PC-9 (cell line): ENCODE measurements at regions not wholly inside any gene's neighbourhood (a gene's known extent, or its start where the extent isn't known, plus 50 kb on each side); places are given as distances from the start of the nearest gene placed in this dataset.

Experiments
- BruUV-seq: library from RNA; stranded (reverse); fragments of 400-500 nt; replicated peaks from 2 replicates; lab custom pipeline; 2021; lab: Mats Ljungman, UMichigan
- CTCF ChIA-PET: fragments of 300-600 bp; sonication (Branson Sonifier 250); formaldehyde crosslinking; loops from one replicate; lab custom pipeline; 2022; ENCODE audit warnings: antibody characterized with exemption; lab: Charles Lee
- POLR2A ChIA-PET: fragments of 300-600 bp; sonication (Branson Sonifier 250); formaldehyde crosslinking; loops from one replicate; lab custom pipeline; 2022; ENCODE audit warnings: antibody characterized with exemption; ENCODE audit not compliant: unreplicated experiment; lab: Charles Lee
- DNase-seq, 2 experiments: peaks; one replicate each; pipeline versions ENCODE4 v3.0.0 to v3.0.0-alpha.2; 2015 to 2022; ENCODE audit warnings: mixed read lengths in 1 of 2
- H2AFZ ChIP-seq: fragments of 200-600 bp; sonication (generic); 2 replicates; pipeline ENCODE4 v1.8.1; 2017; ENCODE audit warnings: antibody characterized with exemption
- H3F3A ChIP-seq: fragments of 200-600 bp; sonication (generic); 2 replicates; pipeline ENCODE4 v1.8.1; 2017; ENCODE audit warnings: antibody characterized with exemption, mild to moderate bottlenecking, low read depth; ENCODE audit not compliant: insufficient read depth
- H3K27ac ChIP-seq: fragments of 200-600 bp; sonication (generic); 2 replicates; pipeline ENCODE4 v1.6.1; 2016; ENCODE audit warnings: mixed run types
- H3K27me3 ChIP-seq: fragments of 200-600 bp; sonication (generic); 2 replicates; pipeline ENCODE4 v1.6.1; 2016; ENCODE audit warnings: low read depth, mixed run types; ENCODE audit not compliant: insufficient read depth
- H3K36me3 ChIP-seq: fragments of 200-600 bp; sonication (generic); 2 replicates; pipeline ENCODE4 v1.6.1; 2016; ENCODE audit warnings: low read depth, mixed run types
- H3K4me1 ChIP-seq: fragments of 200-600 bp; sonication (generic); replicated peaks from 2 replicates; pipeline ENCODE4 v1.6.1; 2016; ENCODE audit warnings: mixed run types; ENCODE audit not compliant: insufficient read depth
- H3K4me2 ChIP-seq: fragments of 200-600 bp; sonication (generic); 2 replicates; pipeline ENCODE4 v1.6.1; 2017; ENCODE audit warnings: mixed run types
- H3K4me3 ChIP-seq: fragments of 200-600 bp; sonication (generic); 2 replicates; pipeline ENCODE4 v1.6.1; 2016; ENCODE audit warnings: mixed run types
- H3K79me2 ChIP-seq: fragments of 200-600 bp; sonication (generic); 2 replicates; pipeline ENCODE4 v1.6.1; 2017; ENCODE audit warnings: low read depth, mixed run types
- H3K9me2 ChIP-seq: fragments of 200-600 bp; sonication (generic); 2 replicates; pipeline ENCODE4 v1.8.1; 2017; ENCODE audit warnings: mild to moderate bottlenecking; ENCODE audit not compliant: insufficient read depth
- H3K9me3 ChIP-seq: fragments of 200-600 bp; sonication (generic); 2 replicates; pipeline ENCODE4 v1.8.1; 2016; ENCODE audit warnings: low read depth; ENCODE audit not compliant: insufficient read depth
- H4K20me1 ChIP-seq: fragments of 200-600 bp; sonication (generic); 2 replicates; pipeline ENCODE4 v1.8.1; 2017; ENCODE audit not compliant: insufficient read depth
- CTCF ChIP-seq: fragments of 200-600 bp; sonication (generic); conservative IDR thresholded peaks from 2 replicates; pipeline ENCODE4 v1.6.1; 2017; ENCODE audit warnings: mixed run types, antibody characterized with exemption, mild to moderate bottlenecking, moderate library complexity
- EZH2 ChIP-seq: fragments of 200-600 bp; sonication (generic); IDR thresholded peaks from 2 replicates; pipeline ENCODE4 v1.8.0; 2017; ENCODE audit warnings: antibody characterized with exemption, low read depth
- intact Hi-C: fragments of 100-400 bp; cut with micrococcal nuclease; formaldehyde crosslinking; loops from one replicate; pipeline ENCODE4 v1.10.0; 2022; ENCODE audit not compliant: unreplicated experiment

DNA sequence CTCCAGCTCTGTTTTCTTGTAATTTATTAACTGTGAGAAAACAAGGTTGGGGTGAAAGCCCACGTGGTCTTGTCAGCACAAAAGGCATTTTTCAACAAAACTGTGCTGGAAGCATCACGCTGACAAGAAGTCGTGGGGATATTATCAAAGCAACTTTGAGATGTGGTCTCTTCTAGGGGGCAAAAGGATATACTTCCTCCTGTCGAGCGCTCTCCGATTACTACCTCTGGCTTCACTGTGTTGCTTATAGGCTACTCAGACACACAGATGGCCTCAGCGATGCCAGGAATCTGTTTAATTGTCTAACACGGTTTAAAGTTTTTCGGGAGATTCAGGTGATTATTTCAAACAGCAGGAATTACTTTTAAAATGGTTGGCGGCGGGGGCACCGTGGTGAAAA, 275.9 kb upstream of the SOX4 start:
- H3K9me3 ChIP-seq = no peaks in the 10 kb centered on the region
- no peak overlapping the region for H3K4me3 ChIP-seq
- DNase-seq = no peak
- CTCF ChIA-PET = no interaction called here
- H3K27ac ChIP-seq = no peak overlapping the region
- no TSS peak for BruUV-seq
- no peaks in the 10 kb centered on the region for H3K4me1 ChIP-seq
- POLR2A ChIA-PET = no interaction called here
- H3K4me2 ChIP-seq = no peak overlapping the region
- no peak for TF ChIP-seq CTCF
- no peak for TF ChIP-seq EZH2
- no peaks in the 10 kb centered on the region for H3K36me3 ChIP-seq
- H3K27me3 ChIP-seq = no peaks in the 10 kb centered on the region
- no peak overlapping the region for H2AFZ ChIP-seq
- no peaks in the 10 kb centered on the region for H3F3A ChIP-seq
- no peaks in the 10 kb centered on the region; the same call in 1 of the 2 replicates for H3K9me2 ChIP-seq
- no peaks in the 10 kb centered on the region for H3K79me2 ChIP-seq
- intact Hi-C loops = no loop called here
- H4K20me1 ChIP-seq = no peaks in the 10 kb centered on the region

DNA sequence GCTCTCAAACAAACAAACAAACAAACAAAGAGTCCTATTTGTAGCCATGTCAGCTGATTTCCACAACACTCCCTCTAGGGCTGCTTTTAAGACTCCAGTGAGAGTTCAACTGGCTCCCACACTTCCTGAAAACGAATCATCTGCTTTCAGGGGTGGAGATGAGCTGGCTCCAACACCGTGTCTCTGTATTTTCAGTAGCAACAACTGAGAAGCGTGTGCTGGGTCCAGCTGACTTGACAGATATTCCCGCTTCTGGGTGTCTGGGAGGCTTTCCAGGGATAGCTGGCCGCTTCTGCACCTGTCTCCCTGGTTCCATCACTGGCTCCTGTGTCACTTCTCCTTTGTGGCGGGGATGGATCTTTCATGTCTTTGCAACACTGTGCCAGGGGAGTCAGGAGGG, 272.5 kb upstream of the SOX4 start:
- Histone ChIP-seq H3F3A (no peaks in the 10 kb centered on the region; the same call in 1 of the 2 replicates), H3K9me3 (no peaks in the 10 kb centered on the region), H2AFZ (no peak overlapping the region), H3K27me3 (no peaks in the 10 kb centered on the region), H3K27ac (no peak overlapping the region), H3K36me3 (no peaks in the 10 kb centered on the region), H3K4me3 (no peak overlapping the region), H3K79me2 (no peaks in the 10 kb centered on the region), H3K4me1 (no peaks in the 10 kb centered on the region), H3K4me2 (no peak overlapping the region), H4K20me1 (no peaks in the 10 kb centered on the region), H3K9me2 (no peaks in the 10 kb centered on the region)
- intact Hi-C loops = no loop called here
- TF ChIP-seq EZH2 (no peak), CTCF (no peak)
- BruUV-seq = no TSS peak
- no peak for DNase-seq
- POLR2A ChIA-PET = no interaction called here
- CTCF ChIA-PET = no interaction called here

DNA sequence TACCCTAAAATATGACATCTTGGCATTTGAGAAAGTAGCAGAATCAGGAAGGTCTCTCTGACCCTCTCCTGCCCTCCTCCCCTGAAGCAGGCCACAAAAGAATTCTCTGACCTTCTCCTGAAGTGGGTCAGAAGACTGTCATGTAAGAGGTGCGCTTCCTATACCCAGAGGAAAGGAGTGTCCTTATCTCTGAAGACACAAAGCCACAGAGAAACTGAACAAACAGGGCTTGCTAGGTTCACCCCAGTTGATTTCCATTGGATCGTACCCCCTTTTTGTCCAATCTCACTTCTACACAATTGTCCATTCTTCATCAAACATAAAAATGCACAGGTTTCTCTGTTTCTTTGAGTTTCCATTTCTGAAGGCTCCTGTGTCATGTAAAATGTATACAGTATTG, 272.0 kb upstream of the SOX4 start:
- Histone ChIP-seq H4K20me1 (no peaks in the 10 kb centered on the region), H3K9me2 (no peaks in the 10 kb centered on the region), H3K79me2 (no peaks in the 10 kb centered on the region), H3K4me1 (no peaks in the 10 kb centered on the region), H3K9me3 (no peaks in the 10 kb centered on the region), H3K4me3 (no peak overlapping the region), H3K27ac (no peak overlapping the region), H3K36me3 (no peaks in the 10 kb centered on the region), H3F3A (no peaks in the 10 kb centered on the region; the same call in 1 of the 2 replicates), H3K27me3 (no peaks in the 10 kb centered on the region), H2AFZ (no peak overlapping the region), H3K4me2 (no peak overlapping the region)
- TF ChIP-seq EZH2 (no peak), CTCF (no peak)
- intact Hi-C loops = no loop called here
- CTCF ChIA-PET = no interaction called here
- no peak for DNase-seq
- BruUV-seq = no TSS peak
- POLR2A ChIA-PET = no interaction called here
